Embryonic facial prominence (tissue), 1 donor: ENCODE measurements at regions not wholly inside any gene's neighbourhood (a gene's known extent, or its start where the extent isn't known, plus 50 kb on each side); places are given as distances from the start of the nearest gene placed in this dataset.
A peak's percentile ranks its signal among the peaks of the same experiment; 100 is the strongest.

ENCODE experiments used
- DNase-seq: peaks from one replicate; pipeline ENCODE4 v3.0.0-alpha.2; 2016; ENCODE audit errors: extremely low spot score

DNA sequence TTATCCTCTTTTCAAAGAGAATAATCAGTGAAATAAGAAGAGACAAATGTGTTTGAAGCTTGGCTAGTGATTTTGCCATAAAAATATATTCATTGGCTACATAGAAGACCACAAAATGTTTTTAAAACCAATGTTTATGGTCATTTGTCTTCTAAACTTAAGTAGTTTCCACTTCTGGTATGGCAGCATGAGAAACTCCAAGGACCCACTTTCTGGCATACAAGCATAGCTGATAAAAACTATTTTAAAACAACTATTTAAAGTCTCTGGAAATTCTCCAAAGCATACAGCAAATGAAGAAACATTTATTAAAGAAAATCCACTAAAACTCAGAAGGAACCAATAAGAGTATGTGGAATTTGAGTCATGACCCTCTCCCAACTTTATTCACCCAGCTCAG, 89.2 kb upstream of the TOMM7 start:
- no peak for DNase-seq

DNA sequence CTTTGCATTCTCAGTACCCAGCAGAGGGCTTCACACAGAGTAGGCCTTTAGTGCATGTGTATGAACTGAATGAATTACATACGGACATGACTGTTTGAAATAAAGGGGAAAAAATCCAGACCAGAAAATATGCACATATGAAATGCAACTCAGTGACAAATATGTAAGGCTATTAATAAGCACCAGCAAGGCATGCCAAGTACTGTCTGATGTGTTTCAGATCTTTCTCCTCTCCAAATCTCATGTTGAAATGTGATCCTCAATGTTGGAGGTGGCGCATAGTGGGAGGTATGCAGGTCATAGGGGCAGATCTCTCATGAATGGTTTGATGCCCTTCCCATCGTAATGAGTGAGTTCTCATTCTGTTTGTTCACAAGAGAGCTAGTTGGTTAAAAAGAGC, 87.3 kb upstream of the TOMM7 start:
- no peak for DNase-seq

DNA sequence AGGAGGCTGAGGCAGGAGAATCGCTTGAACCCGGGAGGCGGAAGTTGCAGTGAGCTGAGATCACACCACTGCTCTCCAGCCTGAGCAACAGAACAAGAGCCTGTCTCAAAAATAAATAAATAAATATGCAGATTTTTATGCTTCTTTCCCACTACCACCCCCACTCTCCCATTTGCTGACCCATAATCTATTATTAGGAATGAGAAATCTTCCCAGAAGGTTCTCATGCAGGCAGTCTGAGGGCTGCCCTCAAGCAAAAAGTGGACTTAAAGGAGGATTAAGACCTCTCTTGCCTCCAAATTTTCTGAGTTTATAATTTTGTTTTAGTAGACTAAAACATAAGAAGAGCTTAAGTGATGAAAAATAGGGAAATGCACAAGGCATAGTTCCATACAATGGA, 85.2 kb upstream of the TOMM7 start:
- DNase-seq, result no peak

DNA sequence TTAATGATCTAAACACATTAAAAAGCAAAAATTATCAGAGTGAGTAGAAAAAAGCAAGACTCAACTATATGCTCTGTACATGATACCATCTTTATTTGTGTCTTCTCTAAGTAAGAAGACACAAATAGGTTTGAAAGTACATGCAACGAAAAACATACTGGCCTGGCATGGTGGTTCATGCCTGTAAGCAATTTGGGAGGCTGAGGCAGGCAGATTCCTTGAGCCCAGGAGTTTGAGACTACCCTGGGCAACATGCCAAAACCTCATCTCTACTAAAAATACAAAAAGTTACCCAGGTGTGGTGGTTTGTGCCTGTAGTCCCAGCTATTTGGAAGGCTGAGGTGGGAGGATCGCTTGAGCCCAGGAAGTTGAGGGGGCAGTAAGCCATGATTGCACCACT, 78.1 kb upstream of the TOMM7 start:
- DNase-seq, result no peak

DNA sequence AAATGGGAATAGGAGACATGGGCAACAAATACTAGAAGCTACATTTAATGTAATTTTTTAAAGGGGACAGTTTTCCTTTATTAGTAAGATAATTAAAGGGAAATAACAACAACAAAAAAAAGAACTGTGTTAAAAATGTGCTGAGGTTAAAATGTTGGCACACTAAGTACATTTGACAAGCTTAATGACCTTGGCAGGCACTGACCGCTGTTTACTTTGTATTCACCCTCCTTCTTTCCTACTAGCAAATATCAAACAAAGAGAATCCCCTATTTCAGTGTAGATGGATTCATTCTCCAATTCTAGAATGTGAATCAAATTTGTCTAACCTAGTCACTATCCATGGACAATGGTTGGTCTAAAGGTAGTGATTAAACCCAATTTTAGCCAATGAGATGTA, 77.5 kb upstream of the TOMM7 start:
- DNase-seq, result no peak

DNA sequence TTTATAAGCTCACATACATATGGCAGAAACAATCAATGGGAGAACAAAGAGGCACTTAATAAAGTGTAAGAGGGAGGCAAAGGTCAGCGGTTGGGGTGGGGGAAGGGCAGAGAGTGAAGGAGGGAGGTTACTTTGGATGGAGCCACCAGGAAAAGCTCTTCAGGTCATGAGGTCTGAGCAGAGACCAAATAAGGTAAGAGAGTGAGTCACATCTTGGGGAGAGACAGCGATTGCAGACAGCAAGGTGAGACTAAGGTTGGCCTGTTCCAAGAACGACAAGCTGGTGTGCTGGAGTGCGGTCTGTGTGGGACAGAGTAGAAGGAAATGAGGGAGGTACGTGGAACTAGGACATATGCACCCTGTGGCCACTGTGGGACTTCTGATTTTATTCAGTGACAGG, 74.3 kb upstream of the TOMM7 start:
- no peak for DNase-seq

DNA sequence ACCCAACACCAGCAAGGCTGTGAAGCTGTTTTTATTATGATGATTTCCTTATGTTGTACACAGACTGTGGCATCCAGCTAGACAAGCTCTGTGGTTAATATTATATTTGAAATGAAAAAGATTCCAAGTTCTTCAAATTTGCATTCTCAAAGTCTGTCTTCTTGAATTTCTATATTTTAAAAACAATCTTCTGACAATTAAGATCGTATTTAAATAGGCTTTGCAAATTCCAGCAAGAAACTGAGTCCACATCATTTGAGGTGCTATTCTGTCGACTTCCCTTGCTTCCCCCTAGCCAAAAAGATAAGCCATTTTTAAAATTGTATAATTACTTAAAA, 73.1 kb upstream of the TOMM7 start:
- no peak for DNase-seq

DNA sequence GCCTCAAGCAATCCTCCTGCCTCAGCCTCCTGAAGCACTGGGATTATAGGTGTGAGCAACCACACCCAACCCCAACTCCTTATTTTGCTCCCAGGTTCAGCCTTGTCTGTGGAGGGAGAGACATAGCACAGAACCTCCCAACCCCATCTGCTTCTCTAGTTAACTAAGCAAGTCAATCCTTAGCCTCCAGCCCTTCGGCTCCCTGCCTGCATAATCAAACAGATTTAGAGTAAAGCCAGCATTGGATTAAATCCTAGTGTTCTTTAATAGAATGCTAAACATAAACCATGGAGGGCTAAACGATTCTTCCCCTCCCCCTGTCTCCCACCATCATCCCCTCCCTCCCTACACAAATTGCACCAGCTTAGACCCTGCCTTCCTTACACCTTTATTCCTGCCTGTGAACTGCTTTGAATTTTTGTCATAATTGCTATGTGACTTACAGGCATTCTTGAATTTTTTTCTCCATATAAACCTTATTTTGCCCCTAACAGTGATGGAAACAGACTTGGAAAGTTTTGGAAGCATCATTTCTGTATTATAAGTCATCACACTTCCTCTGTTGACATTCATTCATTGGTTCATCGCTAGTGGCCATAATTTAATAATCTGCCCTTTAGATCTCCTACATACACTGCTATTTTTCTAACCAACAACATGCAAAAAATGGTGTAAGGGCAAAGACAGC, 72.6 kb upstream of the TOMM7 start:
- DNase-seq, result no peak

DNA sequence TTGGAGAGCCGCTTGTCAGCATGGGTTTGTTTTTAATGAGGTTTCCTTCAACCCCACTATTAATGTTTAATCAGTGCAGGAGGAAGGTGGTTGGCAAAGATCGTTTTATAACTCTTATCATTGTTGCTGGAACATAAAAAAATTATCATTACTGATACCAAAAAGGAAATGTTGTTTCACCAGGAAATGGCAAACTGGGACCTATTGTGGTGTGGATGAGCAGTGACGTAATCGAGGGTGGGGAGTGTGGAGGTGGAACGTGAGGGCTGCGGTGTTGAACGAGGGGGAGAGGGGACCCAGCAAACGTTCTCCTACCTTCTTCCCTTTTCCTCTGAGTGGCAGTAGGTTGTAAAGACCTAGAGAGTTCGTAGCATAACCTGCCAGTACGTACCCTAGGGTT, 71.9 kb upstream of the TOMM7 start:
- peak; percentile 23 for DNase-seq

DNA sequence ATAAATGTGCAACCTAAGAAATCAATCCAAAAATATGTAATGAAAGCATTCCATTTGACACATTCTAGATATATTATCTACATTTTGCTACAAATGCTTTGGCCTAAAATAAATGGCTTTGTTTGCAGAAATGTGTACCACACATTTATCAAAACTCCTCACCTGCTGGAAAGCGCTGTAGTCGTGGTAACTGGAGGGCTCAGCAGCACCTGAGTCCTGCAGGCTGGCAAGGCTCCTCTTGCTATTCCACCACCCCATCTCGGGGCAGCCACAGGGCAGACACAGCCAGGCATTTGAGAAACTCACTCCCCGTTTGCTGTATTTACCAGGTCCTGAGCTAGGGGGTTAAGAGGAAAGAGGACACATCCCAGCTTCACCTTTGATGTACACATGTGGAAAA, 68.1 kb upstream of the TOMM7 start:
- DNase-seq, result no peak

DNA sequence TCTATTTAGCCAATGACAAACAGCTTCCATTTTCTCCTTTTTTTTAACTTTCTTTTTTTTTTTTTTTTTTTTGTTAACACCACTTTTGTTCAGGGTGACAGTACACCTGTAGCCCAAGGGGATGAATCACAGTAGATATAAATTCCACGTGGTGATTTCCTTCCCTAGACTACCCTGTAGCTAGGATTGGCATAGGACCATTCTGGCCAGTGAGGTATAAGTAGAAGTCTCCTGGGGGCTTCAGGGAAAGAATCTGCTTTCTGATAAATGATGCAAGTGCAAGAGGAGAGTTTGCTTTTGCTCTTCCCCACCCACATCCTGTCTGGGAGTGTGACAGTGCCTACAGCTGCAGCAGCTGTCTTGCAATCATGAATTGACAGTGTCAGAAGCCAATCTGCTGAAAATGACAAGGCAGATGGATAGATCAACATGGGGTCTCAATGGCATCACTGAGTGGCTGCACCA, 63.2 kb upstream of the TOMM7 start:
- no peak for DNase-seq

DNA sequence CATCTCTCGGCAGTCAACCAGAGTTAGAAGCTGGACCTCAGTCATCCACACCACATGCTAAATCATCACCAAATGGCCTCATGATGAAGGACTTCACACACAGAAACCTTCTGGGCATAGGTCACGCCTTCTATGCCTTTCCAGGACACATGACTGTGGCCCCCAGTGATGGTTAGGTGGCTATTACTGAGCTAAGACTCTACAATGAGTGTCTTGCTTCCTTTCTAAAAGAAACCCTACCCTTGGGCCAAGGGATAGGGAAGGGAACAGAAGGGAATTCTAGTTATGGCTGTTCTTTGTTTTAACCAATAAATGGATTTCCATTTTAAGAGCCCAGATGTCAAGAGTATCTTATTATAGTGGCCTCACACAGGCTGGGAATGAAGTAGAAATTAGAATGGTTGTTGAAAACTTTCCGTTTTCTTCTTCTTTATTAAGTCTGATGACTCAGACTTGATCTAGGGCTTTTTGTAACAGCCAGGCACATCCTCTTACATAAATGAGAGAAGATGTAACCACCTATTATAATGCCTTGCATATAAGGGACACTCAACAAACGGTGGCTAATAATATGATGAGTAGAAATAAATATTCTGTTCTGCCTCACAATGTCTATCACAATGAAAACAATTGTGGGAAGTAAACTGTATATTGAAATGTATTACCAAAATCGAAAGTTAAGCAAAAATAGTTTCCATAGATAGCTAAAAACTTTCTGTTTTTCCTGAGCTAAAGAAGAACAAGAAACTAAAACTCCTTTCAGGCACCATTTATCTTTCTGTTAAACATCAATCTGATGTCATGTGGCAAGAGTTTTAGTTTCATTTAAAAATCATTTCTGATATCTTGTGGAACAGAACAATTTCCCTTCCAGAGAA, 62.5 kb upstream of the TOMM7 start:
- DNase-seq, result no peak

DNA sequence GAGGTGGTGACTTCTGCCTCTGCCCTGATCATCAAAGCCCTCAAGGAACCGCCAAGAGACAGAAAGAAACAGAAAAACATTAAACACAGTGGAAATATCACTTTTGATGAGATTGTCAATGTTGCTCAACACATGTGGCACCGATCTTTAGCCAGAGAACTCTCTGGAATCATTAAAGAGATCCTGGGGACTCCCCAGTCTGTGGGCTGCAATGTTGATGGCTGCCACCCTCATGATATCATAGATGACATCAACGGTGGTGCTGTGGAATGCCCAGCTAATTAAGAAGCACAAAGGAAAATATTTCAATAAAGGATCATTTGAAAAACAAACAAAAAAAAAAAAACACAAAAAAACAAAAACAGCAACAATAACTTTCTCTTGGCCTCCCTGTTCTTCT, 59.5 kb upstream of the TOMM7 start:
- no peak for DNase-seq

DNA sequence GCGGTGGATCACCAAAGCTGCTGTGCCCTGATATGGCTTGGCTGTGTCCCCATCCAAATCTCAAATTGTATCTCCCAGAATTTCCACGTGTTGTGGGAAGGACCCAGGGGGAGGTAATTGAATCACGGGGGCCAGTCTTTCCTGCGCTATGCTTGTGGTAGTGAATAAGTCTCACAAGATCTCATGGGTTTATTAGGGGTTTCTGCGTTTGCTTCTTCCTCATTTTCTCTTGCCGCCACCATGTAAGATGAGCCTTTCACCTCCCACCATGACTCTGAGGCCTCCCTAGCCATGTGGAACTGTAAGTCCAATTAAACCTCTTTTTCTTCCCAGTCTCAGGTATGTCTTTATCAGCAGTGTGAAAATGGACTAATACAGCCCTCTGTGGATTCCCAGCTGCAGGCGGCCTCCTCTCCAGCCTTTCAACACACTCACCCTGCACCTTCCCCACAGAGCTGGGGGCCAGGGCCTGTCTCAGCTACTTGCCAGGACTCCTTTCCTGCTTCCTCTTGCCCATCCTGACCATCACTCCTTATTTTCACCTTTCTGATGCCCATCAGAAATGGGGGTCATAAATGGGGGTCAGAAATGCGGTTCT, 57.2 kb upstream of the TOMM7 start:
- DNase-seq, result no peak

DNA sequence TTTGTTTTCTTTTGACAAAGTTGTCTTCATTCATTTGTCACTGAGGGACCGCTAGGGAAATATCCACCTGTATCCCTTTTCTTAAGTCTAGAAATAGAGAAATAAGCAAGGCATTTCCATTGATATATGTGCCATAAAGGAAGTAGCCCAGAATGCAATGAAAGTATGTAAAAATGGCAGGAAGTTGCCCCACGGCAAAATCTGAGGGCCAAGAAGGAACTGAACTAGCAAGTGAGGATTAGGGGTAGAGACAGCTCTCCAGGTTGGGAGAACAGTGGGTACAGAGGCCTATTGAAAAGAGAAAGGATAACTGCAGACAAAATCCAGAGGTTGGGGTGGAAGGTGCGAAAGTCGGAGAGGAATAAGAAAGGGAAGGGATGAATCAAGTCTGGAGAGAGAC, 56.6 kb upstream of the TOMM7 start:
- no peak for DNase-seq

DNA sequence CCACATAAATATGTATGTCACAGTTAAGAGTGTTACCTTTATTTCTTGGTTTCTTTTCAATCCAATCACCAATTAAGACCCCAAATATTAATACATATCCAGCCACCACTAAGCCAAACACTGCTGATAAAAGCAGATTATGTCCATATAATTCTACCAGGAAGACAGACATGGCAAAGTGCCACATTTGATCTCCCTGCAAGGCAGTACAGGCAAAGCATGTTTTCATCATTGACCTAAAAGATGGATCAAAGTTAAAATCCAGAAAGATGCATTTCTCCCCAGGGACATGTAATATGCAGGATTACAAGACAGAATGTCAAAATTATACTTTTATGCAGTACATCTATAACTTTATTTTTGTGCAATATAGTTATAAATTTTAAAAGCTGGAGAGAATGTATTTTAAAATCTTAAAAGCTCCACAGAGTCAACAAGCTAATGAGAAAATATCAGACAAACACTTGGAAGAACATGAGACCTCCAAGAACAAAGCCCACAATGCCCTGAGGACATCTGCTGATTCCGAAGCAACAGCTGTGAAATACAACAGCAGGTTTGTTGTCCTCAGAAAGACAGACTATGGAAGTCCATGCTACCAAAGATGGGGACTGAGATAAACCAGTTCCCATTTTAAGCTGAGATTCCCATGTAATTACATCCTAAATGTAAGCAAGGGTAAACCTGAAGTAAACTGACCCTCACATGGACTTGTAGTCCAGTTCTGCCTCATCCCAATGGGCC, 54.5 kb upstream of the TOMM7 start:
- DNase-seq, result no peak

DNA sequence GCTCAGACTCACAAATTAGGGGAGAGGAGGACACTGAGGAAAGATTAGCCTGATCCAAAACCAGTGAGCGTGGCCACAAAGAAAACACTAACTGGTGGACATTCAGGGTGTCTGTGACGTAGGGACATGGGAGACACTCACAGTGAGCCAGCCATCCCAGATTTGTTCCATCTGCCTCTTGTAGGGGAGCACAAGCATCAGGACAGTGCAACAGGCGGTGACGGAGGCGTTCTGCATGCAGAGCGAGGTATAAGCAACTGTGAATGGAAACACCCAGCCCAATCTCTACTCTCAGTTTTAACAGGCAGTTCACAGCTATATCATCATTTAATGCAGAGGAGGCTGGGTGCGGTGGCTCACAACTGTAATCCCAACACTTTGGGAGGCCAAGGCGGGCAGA, 52.8 kb upstream of the TOMM7 start:
- no peak for DNase-seq

DNA sequence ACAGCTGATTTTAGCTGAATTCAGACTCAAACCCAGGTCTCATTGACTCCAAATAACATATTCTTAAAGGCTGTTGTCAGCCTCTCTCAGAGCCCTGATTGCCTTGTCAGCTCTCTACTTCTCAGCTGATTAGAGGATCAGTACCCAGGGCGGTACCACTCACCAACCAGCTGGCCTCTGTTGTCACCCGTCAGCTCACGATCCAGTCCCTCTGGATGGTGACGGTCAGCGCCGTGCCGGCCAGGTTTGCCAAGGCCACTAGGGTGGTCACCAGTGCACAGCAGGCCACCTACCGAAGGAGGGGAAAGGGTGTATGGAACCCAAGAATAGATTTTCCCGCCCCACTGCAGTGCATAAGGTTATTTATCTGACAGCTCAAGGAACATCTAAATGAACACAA, 52.3 kb upstream of the TOMM7 start:
- no peak for DNase-seq
